ENCODE measurements at regions not wholly inside any gene's neighbourhood (a gene's known extent, or its start where the extent isn't known, plus 50 kb on each side); places are given as distances from the start of the nearest gene placed in this dataset.
"Not testable (repeated sequence)": the region's sequence is repeated elsewhere in the genome, so short reads cannot be mapped to it uniquely, and the experiment has no call there.

GRCh38 chr15:36434177-36434576 lies 145.2 kb upstream of the CDIN1 start:
- no peak for DNase-seq

DNA sequence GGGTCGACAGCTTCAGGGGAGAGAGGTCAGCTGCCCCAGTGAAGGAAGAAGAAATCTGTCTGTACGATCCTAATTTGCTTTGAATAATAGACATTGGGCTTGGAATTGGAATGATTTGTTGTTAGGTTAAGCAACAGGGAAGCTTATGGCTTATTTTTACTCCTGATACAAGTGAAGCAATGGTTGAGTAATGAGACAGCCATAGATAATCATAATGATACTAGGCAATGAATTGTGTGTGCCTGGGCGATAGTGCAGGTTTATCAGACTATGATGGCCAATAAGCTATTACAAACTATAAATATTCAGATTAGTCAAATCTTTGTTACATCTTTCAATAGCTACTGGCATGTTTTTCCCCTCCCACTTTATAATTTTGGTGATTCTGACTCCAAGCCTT lies 140.9 kb upstream of the CDIN1 start:
- DNase-seq: no peak

DNA sequence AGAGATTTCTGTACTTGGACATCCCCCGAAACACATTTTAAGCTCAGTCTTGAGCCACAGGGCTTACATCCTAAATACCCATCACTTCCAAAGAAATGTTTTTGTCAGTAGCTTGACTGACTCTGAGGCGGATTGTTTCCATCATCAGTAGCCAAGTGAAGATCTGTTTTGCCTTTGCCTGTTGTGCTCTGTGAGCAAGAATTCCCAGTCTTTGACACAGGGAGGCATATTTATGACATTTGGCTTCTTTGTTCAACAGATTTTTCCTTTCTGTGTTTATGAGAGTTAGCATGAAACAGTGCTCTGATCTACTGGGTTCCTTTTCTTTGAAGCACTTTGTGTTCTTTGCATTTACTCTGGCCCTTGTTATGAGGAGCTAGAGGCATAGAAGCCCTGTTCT lies 132.1 kb upstream of the CDIN1 start:
- DNase-seq: no peak

DNA sequence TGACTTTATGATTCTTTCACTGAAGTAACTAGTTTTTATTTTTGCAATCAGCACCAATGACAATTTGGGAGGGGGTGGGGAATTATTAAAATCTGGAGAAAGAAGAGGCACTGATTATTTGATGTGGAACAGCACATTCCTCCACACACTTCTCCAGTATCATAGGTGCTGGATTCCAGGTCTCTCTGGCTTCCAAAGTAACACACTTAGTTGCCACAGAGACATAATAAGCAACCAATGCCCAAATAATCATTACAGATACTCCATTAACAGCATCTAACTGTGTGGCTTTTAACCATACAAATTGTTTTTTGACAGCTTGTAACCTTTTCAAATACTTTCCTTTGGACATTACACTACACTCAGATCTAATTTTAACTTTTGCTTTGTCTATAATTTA lies 131.0 kb upstream of the CDIN1 start:
- DNase-seq: no peak

GRCh38 chr15:36449084-36449661 lies 130.3 kb upstream of the CDIN1 start:
- no peak for DNase-seq

DNA sequence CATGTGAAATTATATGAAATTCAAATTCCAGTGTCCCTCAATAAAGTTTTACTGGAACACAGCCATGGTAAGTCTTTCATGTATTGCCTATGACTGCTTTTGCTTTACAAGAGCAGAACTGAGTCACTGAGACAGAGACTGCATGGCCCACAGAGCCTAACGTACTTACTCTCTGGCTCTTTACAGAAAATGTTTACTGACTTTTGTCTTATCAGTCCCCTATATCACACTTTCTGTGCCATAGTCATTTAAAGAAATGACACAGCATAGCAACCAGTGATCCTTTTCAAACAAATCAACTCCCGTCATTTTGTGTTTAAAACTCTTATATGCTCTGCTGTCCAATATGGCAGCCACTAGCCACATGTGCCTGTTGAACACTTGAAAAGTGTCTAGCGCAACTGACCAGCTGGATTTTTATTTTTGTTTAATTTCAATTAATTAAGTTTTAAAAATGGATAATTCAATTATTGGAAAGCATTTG lies 129.7 kb upstream of the CDIN1 start:
- DNase-seq: no peak

GRCh38 chr15:36454244-36454643 lies 125.2 kb upstream of the CDIN1 start:
- not testable (repeated sequence) for DNase-seq

GRCh38 chr15:36458411-36458810 lies 121.0 kb upstream of the CDIN1 start:
- no peak for DNase-seq

GRCh38 chr15:36465304-36465703 lies 114.1 kb upstream of the CDIN1 start:
- DNase-seq: no peak

DNA sequence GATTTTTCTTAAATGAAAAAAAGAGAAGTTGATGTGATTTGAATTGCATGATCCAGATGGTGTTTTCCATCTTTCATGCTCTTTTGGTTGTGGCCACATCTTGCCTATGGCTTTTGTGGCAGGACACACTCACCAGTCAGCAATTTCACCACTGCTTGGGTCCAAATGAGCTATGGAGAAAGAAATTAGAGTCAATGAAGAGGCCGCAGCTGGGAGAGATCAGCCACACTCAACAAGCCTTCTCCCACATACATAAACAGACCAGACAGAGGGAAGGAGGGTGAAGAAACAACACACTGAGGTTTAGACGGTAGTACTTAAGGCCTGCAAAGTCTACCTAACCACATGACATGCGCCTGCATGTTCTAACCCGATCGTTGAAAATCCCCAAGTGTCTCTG lies 110.7 kb upstream of the CDIN1 start:
- peak; percentile 19 for DNase-seq

GRCh38 chr15:36469311-36469966 lies 110.0 kb upstream of the CDIN1 start:
- DNase-seq: no peak

- no peak for DNase-seq
Measured at GRCh38 chr15:36472672-36473071, 106.8 kb upstream of the CDIN1 start.

DNA sequence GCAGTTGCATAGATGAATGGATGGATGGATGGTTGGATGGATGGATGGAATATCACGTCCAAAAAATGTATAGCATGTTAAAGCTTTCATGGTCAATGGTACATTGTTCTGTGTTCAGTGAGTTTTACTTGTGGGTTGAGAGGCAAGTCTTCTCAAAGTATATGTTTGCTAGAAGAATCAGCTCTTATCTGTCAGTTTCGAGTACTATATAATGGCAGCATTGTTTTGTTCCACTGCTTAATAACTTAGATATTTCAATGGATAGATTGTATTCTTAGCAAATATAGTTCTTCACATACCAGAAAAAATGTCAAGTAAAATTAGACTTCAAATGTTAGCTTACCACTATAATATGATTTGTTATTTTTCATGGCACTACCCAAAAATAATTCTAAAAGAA lies 100.9 kb upstream of the CDIN1 start:
- no peak for DNase-seq

- DNase-seq: no peak
Measured at GRCh38 chr15:36479200-36479896, 100.1 kb upstream of the CDIN1 start.

DNA sequence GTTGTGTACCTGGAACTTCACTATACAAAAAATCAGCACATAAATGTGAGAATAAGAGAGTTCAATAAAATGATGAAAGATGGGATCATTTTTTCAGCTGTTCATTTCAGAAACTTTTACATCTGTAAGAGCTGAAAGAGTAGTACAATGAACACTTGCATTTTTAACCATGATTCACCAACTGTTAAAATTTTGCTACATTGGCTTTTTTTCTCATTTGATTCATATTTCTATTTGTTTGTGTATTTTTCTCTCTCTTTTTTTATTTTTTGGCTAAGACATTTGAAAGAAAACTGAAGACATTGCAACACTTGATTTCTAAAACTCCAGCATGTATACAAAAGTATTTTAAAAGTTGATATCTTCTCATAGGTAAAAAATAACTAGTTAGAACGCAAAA lies 98.3 kb upstream of the CDIN1 start:
- no peak for DNase-seq

DNA sequence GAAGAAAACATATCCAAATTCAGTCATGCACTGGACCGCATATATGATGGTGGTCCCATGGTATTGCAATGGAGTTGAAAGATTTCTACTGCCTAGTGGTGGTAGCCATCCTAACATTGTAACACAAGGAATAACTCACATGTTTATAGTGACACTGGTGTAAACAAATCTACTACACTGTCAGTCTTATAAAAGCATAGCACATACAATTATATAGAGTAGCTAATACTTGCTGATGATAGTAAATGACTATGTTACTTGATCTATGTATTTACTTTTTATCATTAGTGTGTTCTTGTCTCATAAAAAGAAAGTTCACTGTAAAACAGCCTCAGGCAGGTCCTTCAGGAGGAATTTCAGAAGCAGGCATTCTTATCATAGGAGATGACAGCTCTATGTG lies 96.0 kb upstream of the CDIN1 start:
- DNase-seq: no peak

DNA sequence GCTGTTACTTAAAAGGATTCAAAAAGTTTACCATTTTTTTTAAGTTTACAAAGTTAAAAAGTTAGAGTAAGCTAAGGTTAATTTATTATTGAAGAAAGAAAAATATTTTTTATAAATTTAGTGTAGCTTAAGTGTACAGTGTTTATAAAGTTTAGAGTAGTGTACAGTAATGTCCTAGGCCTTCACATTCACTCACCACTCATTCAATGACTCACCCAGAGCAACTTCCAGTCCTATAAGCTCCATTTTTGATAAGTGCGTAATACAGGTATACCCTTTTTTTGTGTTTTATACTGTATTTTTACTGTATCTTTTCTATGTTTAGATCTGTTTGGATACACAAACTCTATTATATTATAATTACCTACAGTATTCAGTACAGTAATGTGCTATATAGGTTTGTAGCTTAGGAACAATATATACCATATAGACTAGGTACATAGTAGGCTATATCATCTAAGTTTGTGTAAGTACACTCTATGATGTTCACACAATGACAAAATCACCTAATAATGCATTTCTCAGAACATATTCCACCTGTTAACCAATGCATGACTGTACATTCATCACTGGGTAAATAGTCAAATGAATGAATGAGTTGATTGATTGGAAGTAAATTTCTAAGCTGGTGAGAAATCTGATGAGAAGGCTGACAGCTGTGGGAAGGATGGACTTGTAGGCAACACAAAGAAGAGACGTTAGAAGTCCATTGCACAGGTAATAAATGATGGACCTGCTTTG lies 95.2 kb upstream of the CDIN1 start:
- DNase-seq: no peak

DNA sequence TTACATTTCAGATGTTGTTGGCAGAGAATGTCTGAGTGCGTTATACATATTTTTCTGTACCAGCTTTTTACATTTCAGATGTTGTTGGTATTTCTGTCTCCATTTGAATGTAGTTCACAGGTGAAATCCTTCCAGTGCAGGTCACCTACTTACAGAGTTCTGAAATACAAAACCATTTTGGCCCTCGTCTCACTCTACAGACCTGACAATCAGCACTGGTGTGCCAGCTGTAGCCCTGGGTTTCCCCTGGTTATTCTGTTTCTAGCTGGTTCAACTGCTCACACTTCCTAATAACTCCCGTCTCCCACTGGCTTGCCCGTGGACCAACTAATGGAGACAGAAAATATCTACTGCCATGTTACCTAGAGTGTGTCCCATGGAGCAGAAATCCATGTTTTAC lies 87.5 kb upstream of the CDIN1 start:
- no peak for DNase-seq

DNA sequence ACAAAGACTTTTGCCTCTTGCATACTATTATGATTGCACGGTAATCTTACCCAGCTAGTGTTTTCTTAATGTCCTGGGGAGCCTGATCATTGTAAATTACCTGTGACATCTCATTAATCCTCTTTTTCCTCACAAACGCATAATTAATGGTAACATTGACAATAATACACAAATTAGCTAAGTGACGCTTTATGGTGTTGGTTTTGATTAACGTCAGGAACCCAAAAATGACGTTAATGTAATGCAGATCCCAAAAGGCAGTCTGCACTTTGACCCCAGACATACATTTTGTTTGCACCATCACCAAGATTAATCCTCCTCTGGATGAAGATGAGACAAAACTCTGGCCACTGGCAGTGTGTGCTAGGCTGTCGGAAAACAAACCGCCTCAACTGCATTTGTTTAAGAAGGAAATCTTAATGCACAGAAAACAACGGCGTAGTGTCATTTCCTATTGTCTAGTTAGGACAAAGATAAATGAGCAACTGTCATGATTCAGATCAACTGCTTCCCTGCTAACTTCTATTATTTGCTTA lies 83.9 kb upstream of the CDIN1 start:
- no peak for DNase-seq

GRCh38 chr15:36497901-36498300 lies 81.5 kb upstream of the CDIN1 start:
- DNase-seq: no peak

DNA sequence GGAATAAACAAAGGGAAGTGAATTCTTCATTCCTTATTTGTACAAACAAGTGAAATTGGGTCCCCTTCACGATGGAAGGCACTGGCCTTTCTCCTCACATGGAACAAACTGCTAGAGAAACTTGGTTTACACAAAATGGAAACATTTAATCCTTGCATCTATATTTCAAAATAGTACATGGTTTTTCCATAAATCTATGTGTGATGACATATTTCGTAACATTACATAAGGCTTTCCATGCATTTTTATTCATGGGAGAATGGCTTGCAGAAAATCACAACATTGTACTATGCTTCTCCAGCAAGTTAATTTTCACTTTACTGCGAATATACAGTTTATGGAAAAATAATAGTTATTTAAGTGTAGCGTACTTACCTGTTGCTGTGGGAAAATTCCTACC lies 81.0 kb upstream of the CDIN1 start:
- DNase-seq: no peak

DNA sequence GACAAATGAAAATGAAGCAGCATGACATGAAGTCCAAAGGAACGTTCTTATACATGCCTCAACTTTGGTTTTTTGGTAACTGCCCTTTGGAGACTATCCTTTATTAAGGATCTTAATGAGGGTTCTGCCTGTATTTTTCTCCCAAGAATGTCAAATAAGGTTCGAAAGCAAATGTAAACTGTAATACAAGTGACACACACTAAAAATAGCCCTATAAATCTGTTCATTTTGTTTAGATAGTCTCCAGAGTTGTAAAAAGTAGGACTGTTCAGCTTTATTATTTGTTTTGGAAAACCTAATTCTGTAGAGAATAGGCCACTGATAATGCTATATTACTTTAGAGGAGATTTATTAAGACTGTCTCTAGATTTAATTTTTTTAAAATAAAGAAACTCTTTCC lies 80.5 kb upstream of the CDIN1 start:
- DNase-seq: no peak

Data from NCI-H2171 (cell line).